HG03354 (cell line): ENCODE measurements at regions not wholly inside any gene's neighbourhood (a gene's known extent, or its start where the extent isn't known, plus 50 kb on each side); places are given as distances from the start of the nearest gene placed in this dataset.

Experiments
- ATAC-seq: cut with Tn5 transposase; IDR thresholded peaks from one replicate; pipeline ENCODE4 v1.9.1; 2021; ENCODE audit warnings: mild to moderate bottlenecking; ENCODE audit not compliant: unreplicated experiment, poor library complexity, severe bottlenecking

DNA sequence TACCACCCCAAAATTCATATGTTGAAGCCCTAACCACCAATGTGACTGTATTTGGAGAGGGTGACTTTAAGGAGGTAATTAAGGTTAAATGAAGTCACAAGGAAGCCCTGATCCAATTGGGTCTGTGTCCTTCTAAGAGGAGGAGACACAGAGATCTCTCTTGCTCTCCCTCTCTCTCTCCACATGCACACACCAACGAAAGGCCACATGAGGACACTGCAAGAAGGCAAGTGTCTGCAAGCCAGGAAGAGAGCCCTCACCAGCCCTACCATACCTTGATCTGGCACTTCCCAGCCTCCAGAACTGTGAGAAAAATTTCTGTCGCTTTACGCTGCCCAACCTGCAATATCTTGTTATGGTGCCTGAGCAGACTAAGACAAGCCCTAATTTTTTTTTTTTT, 56.0 kb upstream of the NEBL start:
- no peak for ATAC-seq

- ATAC-seq, result no peak
Measured at GRCh38 chr10:20949967-20950366, 52.9 kb upstream of the NEBL start.

GRCh38 chr10:20948686-20949327, 51.7 kb upstream of the NEBL start:
- ATAC-seq, result peak; percentile 89
